HL-60 (cell line): ENCODE measurements at regions not wholly inside any gene's neighbourhood (a gene's known extent, or its start where the extent isn't known, plus 50 kb on each side); places are given as distances from the start of the nearest gene placed in this dataset.

Experiments
- CTCF ChIP-seq: IDR thresholded peaks from one replicate; pipeline ENCODE4 v1.5.1; 2011; ENCODE audit warnings: low read length, control low read depth, inconsistent platforms; ENCODE audit not compliant: insufficient read depth
- POLR2AphosphoS5 ChIP-seq: IDR thresholded peaks from 2 replicates; pipeline ENCODE4 v1.6.1; 2012; ENCODE audit warnings: low read depth
- REST ChIP-seq: IDR thresholded peaks from 2 replicates; pipeline ENCODE4 v1.6.1; 2012; ENCODE audit warnings: low read depth; ENCODE audit not compliant: insufficient replicate concordance

- no peak for TF ChIP-seq CTCF
- no peak for TF ChIP-seq REST
- no peak for TF ChIP-seq POLR2AphosphoS5
Measured at GRCh38 chr6:55101157-55101556, 73.2 kb upstream of the HCRTR2 start.
